HG02885 (cell line): ENCODE measurements at regions not wholly inside any gene's neighbourhood (a gene's known extent, or its start where the extent isn't known, plus 50 kb on each side); places are given as distances from the start of the nearest gene placed in this dataset.

Source experiments
- ATAC-seq: cut with Tn5 transposase; IDR thresholded peaks from one replicate; pipeline ENCODE4 v1.9.1; 2021; ENCODE audit warnings: mild to moderate bottlenecking; ENCODE audit not compliant: unreplicated experiment, poor library complexity

GRCh38 chr10:44435196-44435595, 50.3 kb upstream of the CXCL12 start:
- no peak for ATAC-seq

GRCh38 chr10:44436240-44436639, 51.3 kb upstream of the CXCL12 start:
- no peak for ATAC-seq

- ATAC-seq: no peak
Measured at GRCh38 chr10:44437840-44438511, 53.1 kb upstream of the CXCL12 start.

DNA sequence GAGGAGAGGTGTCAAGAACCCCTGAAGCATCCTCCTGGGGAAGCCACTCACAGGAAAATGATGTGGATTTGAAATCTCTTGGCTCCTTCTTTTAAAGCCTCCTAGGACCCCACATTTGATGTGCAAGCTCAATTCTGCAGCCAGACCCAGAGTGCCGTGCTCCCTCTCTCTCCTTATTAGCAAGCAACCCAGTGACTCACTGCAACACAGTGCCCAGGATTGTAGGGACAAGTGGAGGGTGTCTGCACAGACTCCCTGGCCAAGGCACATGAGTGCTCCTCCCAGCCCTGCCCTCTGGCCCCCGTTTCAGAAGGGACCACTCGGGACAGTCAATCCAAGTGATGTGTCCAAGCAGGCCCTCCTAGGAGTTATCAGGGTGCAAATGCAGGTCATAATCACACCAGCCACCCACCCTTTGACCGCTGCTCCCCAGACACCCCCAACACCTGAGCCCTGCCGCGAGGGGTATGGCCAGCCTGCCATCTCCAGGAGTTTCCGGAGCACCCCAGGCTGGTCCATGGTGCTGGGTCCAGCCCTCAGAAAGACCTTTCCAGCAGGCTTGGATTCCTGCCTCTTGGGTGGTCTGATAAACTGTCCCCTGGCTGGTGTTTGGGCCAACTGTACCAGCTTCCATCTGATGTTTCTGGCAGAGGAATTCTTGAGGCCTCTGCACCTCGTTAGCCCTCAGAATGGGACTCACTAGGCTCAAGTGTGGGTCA, 54.5 kb upstream of the CXCL12 start:
- ATAC-seq: no peak

GRCh38 chr10:44439958-44440244, 55.0 kb upstream of the CXCL12 start:
- ATAC-seq: no peak

GRCh38 chr10:44457259-44457658, 72.4 kb upstream of the CXCL12 start:
- ATAC-seq: no peak

DNA sequence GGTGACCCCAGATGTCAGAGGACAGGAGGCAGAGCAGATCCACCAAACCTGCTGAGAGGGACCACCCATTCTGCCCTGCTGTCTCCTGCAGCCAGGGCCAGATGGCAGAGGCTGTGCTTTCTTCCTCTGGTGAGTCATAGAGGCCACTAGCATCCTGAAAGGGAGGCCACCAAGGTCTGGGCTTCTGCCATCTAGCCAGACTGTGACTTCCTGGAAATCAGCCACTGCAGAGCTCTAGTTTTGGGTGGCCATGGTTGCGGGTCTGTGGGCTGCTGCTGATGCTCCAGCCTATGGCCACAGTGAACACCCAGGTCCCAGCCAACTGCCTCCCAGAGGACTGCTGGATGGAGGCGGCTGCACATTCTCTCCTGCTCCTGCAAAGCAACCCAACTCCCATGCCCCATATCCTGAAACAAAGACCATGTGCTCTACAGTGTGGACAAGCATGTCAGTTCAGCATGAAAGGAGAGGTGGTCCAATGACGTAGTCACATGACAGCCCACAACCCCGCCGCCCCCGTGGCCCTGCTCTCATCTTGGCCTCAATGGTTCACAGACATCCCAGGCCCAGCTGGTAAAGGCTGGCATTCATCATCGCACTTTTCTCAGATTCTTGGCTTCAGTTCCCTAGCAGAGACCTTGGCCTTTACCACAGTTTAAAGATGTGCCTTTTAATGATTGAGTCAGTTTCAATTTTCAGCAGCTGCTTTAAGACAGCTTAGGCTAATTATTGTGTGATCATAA, 73.9 kb upstream of the CXCL12 start:
- no peak for ATAC-seq

- no peak for ATAC-seq
Measured at GRCh38 chr10:44459671-44460070, 74.8 kb upstream of the CXCL12 start.

DNA sequence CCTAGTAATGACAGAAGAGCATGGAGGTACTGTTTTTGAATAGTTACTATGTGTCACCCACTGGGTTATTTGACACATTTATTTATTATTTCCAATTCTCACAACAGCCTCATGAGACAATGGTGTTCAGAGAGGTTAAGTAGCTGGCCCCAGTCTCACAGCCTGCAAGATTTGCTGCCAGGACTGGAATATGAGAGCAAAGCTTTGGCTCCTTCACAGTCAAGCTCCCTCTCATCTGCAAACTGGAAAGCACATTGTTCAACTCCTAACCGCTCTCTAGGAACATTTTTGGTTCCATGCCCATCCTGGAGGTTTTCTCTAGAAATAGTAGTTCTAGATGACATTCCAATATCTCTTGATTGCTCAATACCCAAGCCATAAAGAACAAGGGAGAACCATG, 75.5 kb upstream of the CXCL12 start:
- ATAC-seq: no peak

DNA sequence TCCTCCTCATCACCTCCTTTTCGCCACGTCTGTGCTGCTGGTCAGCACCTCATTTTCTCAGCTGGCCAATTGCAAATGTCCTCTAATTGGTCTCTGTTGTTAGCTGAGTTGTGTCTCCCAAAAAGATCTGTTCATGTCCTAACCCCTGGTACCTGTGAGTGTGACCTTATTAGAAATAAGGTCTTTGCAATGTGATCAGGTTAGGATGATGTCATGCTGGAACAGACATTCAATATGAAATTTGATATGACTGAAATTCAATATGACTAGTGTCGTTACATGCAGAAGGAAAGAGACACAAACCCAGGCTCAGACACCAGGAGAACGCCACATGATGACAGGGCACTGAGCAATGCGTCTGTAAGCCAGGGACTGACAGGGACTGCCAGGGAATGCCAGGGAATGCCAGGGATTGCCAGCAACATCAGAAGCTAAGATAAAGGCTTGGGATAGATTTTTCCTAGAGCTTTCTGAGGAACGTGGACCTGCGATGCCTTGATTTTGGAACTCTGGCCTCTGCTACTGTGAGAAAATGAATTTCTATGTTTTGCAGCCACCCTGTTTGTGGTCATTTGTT, 77.5 kb upstream of the CXCL12 start:
- ATAC-seq: no peak

GRCh38 chr10:44463511-44464121, 78.7 kb upstream of the CXCL12 start:
- no peak for ATAC-seq

DNA sequence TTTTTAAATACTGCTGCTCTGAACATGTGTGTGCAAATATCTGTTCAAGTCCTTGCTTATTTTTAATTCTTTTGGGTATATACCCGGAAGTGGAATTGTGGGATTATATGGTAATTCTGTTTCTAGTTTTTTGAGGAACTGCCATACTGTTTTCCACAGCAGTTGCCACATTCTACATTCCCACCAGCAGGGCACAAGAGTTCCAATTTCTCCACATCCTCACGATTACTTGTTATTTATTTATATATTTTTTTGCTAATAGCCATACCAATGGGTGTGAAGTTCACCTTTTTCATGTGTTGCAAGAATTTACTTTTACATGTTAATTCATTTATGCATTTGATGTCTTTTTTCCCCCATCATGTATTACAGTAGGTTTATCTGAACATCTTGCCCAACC, 79.6 kb upstream of the CXCL12 start:
- ATAC-seq: no peak

DNA sequence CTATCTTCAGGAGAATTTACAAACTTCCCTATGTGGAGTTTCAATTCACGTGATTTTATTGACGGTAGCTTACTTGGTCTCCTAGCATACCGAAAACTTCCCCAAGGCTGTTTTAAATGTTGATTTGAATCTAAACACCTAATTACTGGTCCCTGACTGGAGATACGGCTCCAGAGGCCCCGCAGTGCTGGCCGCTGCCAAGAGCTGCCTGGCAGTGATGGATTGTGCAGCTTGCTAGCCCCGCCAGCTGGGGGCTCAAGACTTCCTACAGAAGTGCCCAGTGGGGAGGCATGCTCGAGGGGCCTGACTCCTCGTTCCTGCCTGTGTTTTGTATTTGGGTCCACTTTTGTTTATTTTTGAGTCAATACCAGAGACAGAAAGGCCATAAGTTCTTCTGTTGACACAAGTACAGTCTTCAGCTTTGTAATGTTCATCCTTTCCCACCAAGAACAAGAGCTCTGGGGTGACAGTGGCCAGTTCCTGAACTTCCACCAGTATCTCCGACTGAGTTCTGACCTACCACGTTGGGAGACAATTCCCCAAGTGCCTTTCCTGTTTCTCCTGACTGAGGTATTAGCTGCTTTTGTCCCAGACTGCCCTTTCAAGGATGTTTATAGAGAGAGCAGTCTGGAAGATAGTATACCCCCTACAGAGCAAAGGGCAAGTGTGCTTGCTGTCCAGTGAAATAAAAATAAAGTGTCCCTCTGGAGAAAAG, 80.7 kb upstream of the CXCL12 start:
- ATAC-seq: no peak

- ATAC-seq: no peak
Measured at GRCh38 chr10:44466236-44466635, 81.3 kb upstream of the CXCL12 start.

GRCh38 chr10:44467090-44467489, 82.2 kb upstream of the CXCL12 start:
- no peak for ATAC-seq

DNA sequence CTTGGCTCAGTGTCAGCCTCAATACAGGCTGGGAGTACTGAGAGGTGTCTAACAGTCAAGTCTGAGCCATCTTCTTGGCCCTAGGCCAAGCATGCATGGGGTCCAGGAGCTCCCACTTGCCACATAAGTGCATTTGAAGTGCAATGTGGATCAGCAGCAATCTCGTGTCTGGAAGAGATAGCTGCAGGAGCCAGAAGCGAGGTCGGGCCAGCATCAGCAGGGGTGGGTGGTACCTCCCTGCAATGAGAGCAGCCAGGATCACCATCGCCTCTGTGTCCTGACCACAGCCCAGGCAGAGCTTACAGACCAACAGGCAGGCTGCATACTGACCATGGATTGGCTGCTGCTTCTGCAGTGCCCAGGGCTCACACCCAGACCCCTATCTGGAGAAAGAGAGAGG, 83.0 kb upstream of the CXCL12 start:
- no peak for ATAC-seq

DNA sequence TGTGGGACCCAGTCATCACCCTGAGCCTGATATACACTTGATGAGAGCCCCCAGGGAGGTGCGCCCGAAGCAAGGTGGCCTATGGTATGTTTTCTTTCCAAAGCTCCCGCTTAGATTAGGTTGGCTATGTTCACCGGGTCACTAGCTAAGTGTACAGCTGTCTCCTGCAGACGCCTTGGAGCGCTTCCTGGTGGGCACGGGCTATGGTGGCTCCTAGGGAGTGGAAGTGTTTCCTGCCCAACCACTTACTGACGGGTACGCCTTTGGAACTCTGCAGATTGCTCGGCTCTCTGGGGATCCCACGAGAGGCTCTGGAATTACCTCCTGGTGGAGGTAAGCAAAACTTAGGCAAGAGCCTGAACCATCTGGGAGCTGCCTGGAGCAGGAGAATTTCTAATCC, 83.6 kb upstream of the CXCL12 start:
- ATAC-seq: no peak

DNA sequence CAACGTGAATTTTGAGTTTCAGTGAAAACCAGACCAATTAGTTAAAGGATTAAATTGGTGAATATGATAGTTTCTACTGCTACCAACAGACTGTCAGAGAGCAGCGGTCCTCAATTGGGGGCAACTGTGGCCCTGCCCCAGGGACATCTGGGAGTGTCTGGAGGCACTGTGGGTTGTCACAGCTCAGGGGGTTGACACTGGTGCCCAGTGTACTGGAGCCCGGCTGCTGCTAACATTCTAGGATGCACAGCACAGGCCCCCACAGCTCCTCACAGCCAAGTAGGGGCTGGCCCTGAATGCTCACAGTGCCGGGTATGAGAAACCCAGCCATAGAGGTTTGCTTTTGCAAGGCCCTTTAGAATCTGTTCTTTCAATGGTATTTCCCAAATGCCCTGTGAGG, 84.1 kb upstream of the CXCL12 start:
- no peak for ATAC-seq

GRCh38 chr10:44470784-44471183, 85.9 kb upstream of the CXCL12 start:
- ATAC-seq: no peak

- no peak for ATAC-seq
Measured at GRCh38 chr10:44471410-44471809, 86.5 kb upstream of the CXCL12 start.
